PC-9 (cell line): ENCODE measurements at regions not wholly inside any gene's neighbourhood (a gene's known extent, or its start where the extent isn't known, plus 50 kb on each side); places are given as distances from the start of the nearest gene placed in this dataset.

Source experiments
- BruUV-seq: library from RNA; stranded (reverse); fragments of 400-500 nt; replicated peaks from 2 replicates; lab custom pipeline; 2021; lab: Mats Ljungman, UMichigan
- CTCF ChIA-PET: fragments of 300-600 bp; sonication (Branson Sonifier 250); formaldehyde crosslinking; loops from one replicate; lab custom pipeline; 2022; ENCODE audit warnings: antibody characterized with exemption; lab: Charles Lee
- POLR2A ChIA-PET: fragments of 300-600 bp; sonication (Branson Sonifier 250); formaldehyde crosslinking; loops from one replicate; lab custom pipeline; 2022; ENCODE audit warnings: antibody characterized with exemption; ENCODE audit not compliant: unreplicated experiment; lab: Charles Lee
- DNase-seq, 2 experiments: peaks; one replicate each; pipeline versions ENCODE4 v3.0.0 to v3.0.0-alpha.2; 2015 to 2022; ENCODE audit warnings: mixed read lengths in 1 of 2
- H2AFZ ChIP-seq: fragments of 200-600 bp; sonication (generic); 2 replicates; pipeline ENCODE4 v1.8.1; 2017; ENCODE audit warnings: antibody characterized with exemption
- H3F3A ChIP-seq: fragments of 200-600 bp; sonication (generic); 2 replicates; pipeline ENCODE4 v1.8.1; 2017; ENCODE audit warnings: antibody characterized with exemption, mild to moderate bottlenecking, low read depth; ENCODE audit not compliant: insufficient read depth
- H3K27ac ChIP-seq: fragments of 200-600 bp; sonication (generic); 2 replicates; pipeline ENCODE4 v1.6.1; 2016; ENCODE audit warnings: mixed run types
- H3K27me3 ChIP-seq: fragments of 200-600 bp; sonication (generic); 2 replicates; pipeline ENCODE4 v1.6.1; 2016; ENCODE audit warnings: low read depth, mixed run types; ENCODE audit not compliant: insufficient read depth
- H3K36me3 ChIP-seq: fragments of 200-600 bp; sonication (generic); 2 replicates; pipeline ENCODE4 v1.6.1; 2016; ENCODE audit warnings: low read depth, mixed run types
- H3K4me1 ChIP-seq: fragments of 200-600 bp; sonication (generic); replicated peaks from 2 replicates; pipeline ENCODE4 v1.6.1; 2016; ENCODE audit warnings: mixed run types; ENCODE audit not compliant: insufficient read depth
- H3K4me2 ChIP-seq: fragments of 200-600 bp; sonication (generic); 2 replicates; pipeline ENCODE4 v1.6.1; 2017; ENCODE audit warnings: mixed run types
- H3K4me3 ChIP-seq: fragments of 200-600 bp; sonication (generic); 2 replicates; pipeline ENCODE4 v1.6.1; 2016; ENCODE audit warnings: mixed run types
- H3K79me2 ChIP-seq: fragments of 200-600 bp; sonication (generic); 2 replicates; pipeline ENCODE4 v1.6.1; 2017; ENCODE audit warnings: low read depth, mixed run types
- H3K9me2 ChIP-seq: fragments of 200-600 bp; sonication (generic); 2 replicates; pipeline ENCODE4 v1.8.1; 2017; ENCODE audit warnings: mild to moderate bottlenecking; ENCODE audit not compliant: insufficient read depth
- H3K9me3 ChIP-seq: fragments of 200-600 bp; sonication (generic); 2 replicates; pipeline ENCODE4 v1.8.1; 2016; ENCODE audit warnings: low read depth; ENCODE audit not compliant: insufficient read depth
- H4K20me1 ChIP-seq: fragments of 200-600 bp; sonication (generic); 2 replicates; pipeline ENCODE4 v1.8.1; 2017; ENCODE audit not compliant: insufficient read depth
- EZH2 ChIP-seq: fragments of 200-600 bp; sonication (generic); IDR thresholded peaks from 2 replicates; pipeline ENCODE4 v1.8.0; 2017; ENCODE audit warnings: antibody characterized with exemption, low read depth
- intact Hi-C: fragments of 100-400 bp; cut with micrococcal nuclease; formaldehyde crosslinking; loops from one replicate; pipeline ENCODE4 v1.10.0; 2022; ENCODE audit not compliant: unreplicated experiment
- TF ChIP-seq, protein P1 (sequence below): fragments of 200-600 bp; sonication (generic); conservative IDR thresholded peaks from 2 replicates; pipeline ENCODE4 v1.6.1; 2017; ENCODE audit warnings: mixed run types, antibody characterized with exemption, mild to moderate bottlenecking, moderate library complexity

DNA sequence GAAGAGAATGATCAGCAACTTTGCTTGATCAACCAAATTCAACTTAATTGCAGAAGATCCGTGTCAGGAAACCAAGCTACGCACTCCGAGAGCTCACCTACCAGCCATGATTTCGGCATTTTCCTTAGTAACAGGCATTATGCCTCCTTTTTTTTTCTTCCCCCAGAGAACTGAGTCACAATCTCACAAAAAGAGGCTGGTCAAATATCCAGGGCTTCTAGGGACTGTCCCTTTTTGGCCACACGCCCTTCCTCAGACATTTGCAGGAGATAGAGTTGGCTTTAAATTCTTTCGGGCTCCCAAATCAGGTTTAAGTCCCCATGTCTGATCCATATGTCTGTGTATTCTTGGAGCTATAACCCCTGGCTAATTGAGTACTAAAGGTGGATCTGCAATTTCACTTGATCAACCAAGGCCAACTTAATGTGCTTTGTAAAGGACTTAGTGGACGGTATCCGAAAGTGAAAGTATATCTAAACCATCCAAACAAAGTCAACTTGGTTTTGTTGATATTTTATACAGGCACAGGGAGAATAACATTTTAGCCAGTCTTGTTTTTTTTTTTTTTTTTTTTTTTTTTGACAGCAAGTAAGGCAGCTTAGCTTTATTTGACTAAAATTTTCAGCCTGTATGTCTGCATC is 100.8 kb upstream of the TBCA start:
- no peak for DNase-seq
- H3K79me2 ChIP-seq, result no peaks in the 10 kb centered on the region
- no peak overlapping the region for H2AFZ ChIP-seq
- no peak overlapping the region for H3K4me2 ChIP-seq
- no peak for TF ChIP-seq EZH2
- TF ChIP-seq, protein P1, sequence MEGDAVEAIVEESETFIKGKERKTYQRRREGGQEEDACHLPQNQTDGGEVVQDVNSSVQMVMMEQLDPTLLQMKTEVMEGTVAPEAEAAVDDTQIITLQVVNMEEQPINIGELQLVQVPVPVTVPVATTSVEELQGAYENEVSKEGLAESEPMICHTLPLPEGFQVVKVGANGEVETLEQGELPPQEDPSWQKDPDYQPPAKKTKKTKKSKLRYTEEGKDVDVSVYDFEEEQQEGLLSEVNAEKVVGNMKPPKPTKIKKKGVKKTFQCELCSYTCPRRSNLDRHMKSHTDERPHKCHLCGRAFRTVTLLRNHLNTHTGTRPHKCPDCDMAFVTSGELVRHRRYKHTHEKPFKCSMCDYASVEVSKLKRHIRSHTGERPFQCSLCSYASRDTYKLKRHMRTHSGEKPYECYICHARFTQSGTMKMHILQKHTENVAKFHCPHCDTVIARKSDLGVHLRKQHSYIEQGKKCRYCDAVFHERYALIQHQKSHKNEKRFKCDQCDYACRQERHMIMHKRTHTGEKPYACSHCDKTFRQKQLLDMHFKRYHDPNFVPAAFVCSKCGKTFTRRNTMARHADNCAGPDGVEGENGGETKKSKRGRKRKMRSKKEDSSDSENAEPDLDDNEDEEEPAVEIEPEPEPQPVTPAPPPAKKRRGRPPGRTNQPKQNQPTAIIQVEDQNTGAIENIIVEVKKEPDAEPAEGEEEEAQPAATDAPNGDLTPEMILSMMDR, result no peak
- no TSS peak for BruUV-seq
- intact Hi-C loops, result no loop called here
- no peak overlapping the region for H3K27ac ChIP-seq
- H3K4me1 ChIP-seq, result no peaks in the 10 kb centered on the region
- ChIA-PET CTCF (interaction anchor here (0.7 kb wide), 1 partner anchor 392 kb away, joined by 7 read pairs; no protein-coding TSS in a partner anchor), POLR2A (interaction anchor here (0.6 kb wide), 1 partner anchor 31 kb away, joined by 4 read pairs; no protein-coding TSS in a partner anchor)
- no peaks in the 10 kb centered on the region for H3K36me3 ChIP-seq
- H3K9me2 ChIP-seq, result no peaks in the 10 kb centered on the region
- H4K20me1 ChIP-seq, result no peaks in the 10 kb centered on the region
- H3K27me3 ChIP-seq, result no peaks in the 10 kb centered on the region
- H3F3A ChIP-seq, result no peaks in the 10 kb centered on the region
- H3K9me3 ChIP-seq, result no peaks in the 10 kb centered on the region
- no peak overlapping the region for H3K4me3 ChIP-seq

- H3K27ac ChIP-seq, result no peak overlapping the region
- H3K9me3 ChIP-seq, result no peaks in the 10 kb centered on the region
- no peaks in the 10 kb centered on the region for H3K9me2 ChIP-seq
- no peaks in the 10 kb centered on the region for H3K79me2 ChIP-seq
- BruUV-seq, result no TSS peak
- no peaks in the 10 kb centered on the region for H3K27me3 ChIP-seq
- no peaks in the 10 kb centered on the region for H4K20me1 ChIP-seq
- H3K4me3 ChIP-seq, result no peak overlapping the region
- H3K36me3 ChIP-seq, result no peaks in the 10 kb centered on the region
- H2AFZ ChIP-seq, result no peak overlapping the region
- no peaks in the 10 kb centered on the region for H3K4me1 ChIP-seq
- CTCF ChIA-PET, result no interaction called here
- TF ChIP-seq, protein P1, result no peak
- TF ChIP-seq EZH2, result no peak
- no peak for DNase-seq
- POLR2A ChIA-PET, result interaction anchor here (0.6 kb wide), 1 partner anchor 31 kb away, joined by 4 read pairs; no protein-coding TSS in a partner anchor
- H3K4me2 ChIP-seq, result no peak overlapping the region
- intact Hi-C loops, result no loop called here
- H3F3A ChIP-seq, result no peaks in the 10 kb centered on the region
Observed at GRCh38 chr5:77876316-77876715, 100.2 kb upstream of the TBCA start.

GRCh38 chr5:77874691-77875090 is 98.6 kb upstream of the TBCA start:
- Histone ChIP-seq H3K9me2 (no peaks in the 10 kb centered on the region), H3K4me2 (no peak overlapping the region), H3K9me3 (no peaks in the 10 kb centered on the region), H2AFZ (no peak overlapping the region), H3K27me3 (no peaks in the 10 kb centered on the region), H3K4me1 (no peaks in the 10 kb centered on the region), H4K20me1 (no peaks in the 10 kb centered on the region), H3K27ac (no peak overlapping the region), H3K4me3 (no peak overlapping the region), H3K36me3 (no peaks in the 10 kb centered on the region), H3F3A (no peaks in the 10 kb centered on the region), H3K79me2 (no peaks in the 10 kb centered on the region)
- DNase-seq, result no peak
- CTCF ChIA-PET, result no interaction called here
- no peak for TF ChIP-seq EZH2
- POLR2A ChIA-PET, result no interaction called here
- BruUV-seq, result no TSS peak
- intact Hi-C loops, result no loop called here
